ENCODE measurements at regions not wholly inside any gene's neighbourhood (a gene's known extent, or its start where the extent isn't known, plus 50 kb on each side); places are given as distances from the start of the nearest gene placed in this dataset.
A peak's percentile ranks its signal among the peaks of the same experiment; 100 is the strongest.

GRCh38 chr4:38230821-38231563, 270.8 kb downstream of the PTTG2 start:
- no peak for DNase-seq (ENCODE audit: low read depth)

GRCh38 chr4:38231626-38232025, 271.4 kb downstream of the PTTG2 start:
- DNase-seq (ENCODE audit: low read depth) = no peak

GRCh38 chr4:38232741-38233140, 272.5 kb downstream of the PTTG2 start:
- no peak for DNase-seq (ENCODE audit: low read depth)

- DNase-seq (ENCODE audit: low read depth) = no peak
These were observed 273.7 kb downstream of the PTTG2 start for GRCh38 chr4:38233727-38234480.

- no peak for DNase-seq (ENCODE audit: low read depth)
These were observed 275.2 kb downstream of the PTTG2 start for GRCh38 chr4:38235354-38235753.

- no peak for DNase-seq (ENCODE audit: low read depth)
These were observed 275.8 kb downstream of the PTTG2 start for GRCh38 chr4:38236003-38236402.

- DNase-seq (ENCODE audit: low read depth) = no peak
These were observed 276.3 kb downstream of the PTTG2 start for GRCh38 chr4:38236503-38236902.

GRCh38 chr4:38237139-38237538, 276.9 kb downstream of the PTTG2 start:
- no peak for DNase-seq (ENCODE audit: low read depth)

GRCh38 chr4:38241541-38241940, 281.3 kb downstream of the PTTG2 start:
- DNase-seq (ENCODE audit: low read depth) = no peak

GRCh38 chr4:38242101-38242500, 281.9 kb downstream of the PTTG2 start:
- no peak for DNase-seq (ENCODE audit: low read depth)

- DNase-seq (ENCODE audit: low read depth) = no peak
These were observed 282.7 kb downstream of the PTTG2 start for GRCh38 chr4:38242822-38243387.

- DNase-seq (ENCODE audit: low read depth) = no peak
These were observed 283.3 kb downstream of the PTTG2 start for GRCh38 chr4:38243388-38244053.

- DNase-seq (ENCODE audit: low read depth) = no peak
These were observed 294.6 kb downstream of the PTTG2 start for GRCh38 chr4:38254825-38255224.

GRCh38 chr4:38255572-38255971, 295.4 kb downstream of the PTTG2 start:
- DNase-seq (ENCODE audit: low read depth) = no peak

- DNase-seq (ENCODE audit: low read depth) = peak; percentile 4
These were observed 306.4 kb downstream of the PTTG2 start for GRCh38 chr4:38266616-38267015.

- DNase-seq (ENCODE audit: low read depth) = no peak
These were observed 308.1 kb downstream of the PTTG2 start for GRCh38 chr4:38268108-38268820.

GRCh38 chr4:38268837-38269236, 308.6 kb downstream of the PTTG2 start:
- no peak for DNase-seq (ENCODE audit: low read depth)

- DNase-seq (ENCODE audit: low read depth) = no peak
These were observed 313.2 kb downstream of the PTTG2 start for GRCh38 chr4:38273407-38273806.

GRCh38 chr4:38275331-38276100, 315.3 kb downstream of the PTTG2 start:
- DNase-seq (ENCODE audit: low read depth) = no peak

- DNase-seq (ENCODE audit: low read depth) = no peak
These were observed 318.1 kb downstream of the PTTG2 start for GRCh38 chr4:38278255-38278654.

- no peak for DNase-seq (ENCODE audit: low read depth)
These were observed 318.9 kb downstream of the PTTG2 start for GRCh38 chr4:38279077-38279476.
